HepG2 (cell line): ENCODE measurements at regions not wholly inside any gene's neighbourhood (a gene's known extent, or its start where the extent isn't known, plus 50 kb on each side); places are given as distances from the start of the nearest gene placed in this dataset.
A peak's percentile ranks its signal among the peaks of the same experiment; 100 is the strongest.

ENCODE experiments used
- ATAC-seq: fragments of 200-7000 bp; cut with Tn5 transposase; 3 replicates; pipeline ENCODE4 v1.9.1; 2020; ENCODE audit warnings: mild to moderate bottlenecking, moderate library complexity
- BruUV-seq: library from RNA; stranded (reverse); fragments of 400-500 nt; replicated peaks from 2 replicates; lab custom pipeline; 2021; lab: Mats Ljungman, UMichigan
- CTCF ChIA-PET: fragments of 300-600 bp; formaldehyde crosslinking; extraction: SDS; loops from one replicate; lab custom pipeline; 2021; ENCODE audit warnings: low total read pairs, inconsistent platforms, low intra/inter-chr PET ratio; lab: Yijun Ruan, JAX
- POLR2A ChIA-PET: fragments of 350-600 bp; sonication (Branson Sonifier 250); formaldehyde crosslinking; loops from one replicate; lab custom pipeline; 2020; ENCODE audit warnings: antibody characterized with exemption, inconsistent platforms; lab: Yijun Ruan, JAX
- DNase-seq: peaks from one replicate; pipeline ENCODE4 v3.0.0-alpha.2; 2015; ENCODE audit warnings: low spot score
- FAIRE-seq: peaks from 3 replicates; lab custom pipeline; 2011; peaks lifted over from hg19 to GRCh38; lab: Jason Lieb, UNC
- H2AFZ ChIP-seq: one replicate; pipeline ENCODE4 v1.6.1; 2011; ENCODE audit warnings: low read length, inconsistent platforms
- H3K27ac ChIP-seq: fragments of 300-600 bp; 3 replicates; pipeline ENCODE4 v1.8.0; 2011; ENCODE audit warnings: mixed run types, mild to moderate bottlenecking, mixed read lengths, low read length, inconsistent platforms; ENCODE audit not compliant: insufficient read depth; ENCODE audit errors: extremely low read length
- H3K27me3 ChIP-seq, 2 experiments: fragments of 200-600 bp in 1 of 2; 2 replicates in 1 of 2; 3 replicates in 1 of 2; pipeline versions ENCODE4 v1.6.0 to v1.8.0; 2011; ENCODE audit warnings: low read length in 2 of 2, mild to moderate bottlenecking in 2 of 2, moderate library complexity in 2 of 2, inconsistent platforms in 1 of 2; ENCODE audit not compliant: insufficient read depth in 2 of 2, control insufficient read depth in 1 of 2
- H3K36me3 ChIP-seq, 2 experiments: fragments of 200-600 bp in 1 of 2; replicated peaks in 1 of 2; 2 replicates in 1 of 2; 3 replicates in 1 of 2; pipeline versions ENCODE4 v1.5.1 to v1.8.0; 2011; ENCODE audit warnings: low read length in 2 of 2, inconsistent platforms in 1 of 2; ENCODE audit not compliant: insufficient read depth in 2 of 2, control insufficient read depth in 1 of 2
- H3K4me1 ChIP-seq: 2 replicates; pipeline ENCODE4 v1.5.1; 2012; ENCODE audit warnings: low read length, inconsistent platforms; ENCODE audit not compliant: insufficient read depth
- H3K4me2 ChIP-seq: 2 replicates; pipeline ENCODE4 v1.6.0; 2011; ENCODE audit warnings: low read depth, low read length, inconsistent platforms
- H3K4me3 ChIP-seq, 3 experiments: fragments of 200-600 bp in 1 of 3; sonication (generic), shearing (Covaris generic) in 1 of 3; replicated peaks in 1 of 3; 2 replicates each; pipeline ENCODE4 v1.5.1; 2011 to 2016; ENCODE audit warnings: low read length in 3 of 3, inconsistent platforms in 2 of 3, low read depth in 2 of 3, mild to moderate bottlenecking in 2 of 3, control low read depth in 1 of 3, mixed read lengths in 1 of 3; ENCODE audit not compliant: insufficient read depth in 1 of 3
- H3K79me2 ChIP-seq: one replicate; pipeline ENCODE4 v1.6.1; 2011; ENCODE audit warnings: low read length, inconsistent platforms; ENCODE audit not compliant: insufficient read depth
- H3K9ac ChIP-seq: 2 replicates; pipeline ENCODE4 v1.6.0; 2011; ENCODE audit warnings: mild to moderate bottlenecking, low read depth, low read length, inconsistent platforms; ENCODE audit not compliant: insufficient read depth
- H3K9me3 ChIP-seq: 2 replicates; pipeline ENCODE4 v1.5.1; 2012; ENCODE audit warnings: mild to moderate bottlenecking, low read length
- H4K20me1 ChIP-seq: 2 replicates; pipeline ENCODE4 v1.6.0; 2011; ENCODE audit warnings: inconsistent platforms, mild to moderate bottlenecking, low read length, moderate library complexity; ENCODE audit not compliant: insufficient read depth
- ATF7 ChIP-seq, 2 experiments: fragments of 450-650 bp in 1 of 2; sonication (generic) in 1 of 2; formaldehyde crosslinking in 1 of 2; IDR thresholded peaks; 2 replicates each; pipeline versions ENCODE4 v1.4.0 to v1.6.1; 2016 to 2020; ENCODE audit warnings: antibody characterized with exemption in 1 of 2, mild to moderate bottlenecking in 1 of 2, missing genetic modification reagents in 1 of 2
- JUN ChIP-seq: sonication (generic); formaldehyde crosslinking; IDR thresholded peaks from 2 replicates; pipeline ENCODE4 v1.4.0; 2020; ENCODE audit warnings: mild to moderate bottlenecking, missing genetic modification reagents
- KAT7 ChIP-seq: IDR thresholded peaks from 2 replicates; pipeline ENCODE4 v1.6.1; 2018; ENCODE audit warnings: borderline replicate concordance, missing compliant biosample characterization
- KAT8 ChIP-seq: IDR thresholded peaks from 2 replicates; pipeline ENCODE4 v1.6.1; 2016; ENCODE audit warnings: missing genetic modification reagents, missing compliant biosample characterization
- NKX3-1 ChIP-seq: sonication (generic); formaldehyde crosslinking; IDR thresholded peaks from 2 replicates; pipeline ENCODE4 v1.5.0; 2020; ENCODE audit warnings: missing genetic modification reagents
- NR2F2 ChIP-seq: IDR thresholded peaks from 2 replicates; pipeline ENCODE4 v1.6.1; 2012; ENCODE audit warnings: low read depth, inconsistent platforms, borderline replicate concordance
- SRY ChIP-seq: sonication (generic); formaldehyde crosslinking; IDR thresholded peaks from 2 replicates; pipeline ENCODE4 v1.8.0; 2022; ENCODE audit warnings: mild to moderate bottlenecking, missing genetic modification reagents
- ZFP82 ChIP-seq: sonication (generic); formaldehyde crosslinking; IDR thresholded peaks from 2 replicates; pipeline ENCODE4 v1.5.1; 2020; ENCODE audit warnings: mild to moderate bottlenecking, missing genetic modification reagents, borderline replicate concordance
- ZFX ChIP-seq: sonication (generic); formaldehyde crosslinking; IDR thresholded peaks from 2 replicates; pipeline ENCODE4 v1.4.0; 2020; ENCODE audit warnings: mild to moderate bottlenecking, low read depth, missing genetic modification reagents, moderate library complexity
- ZNF160 ChIP-seq: sonication (generic); formaldehyde crosslinking; IDR thresholded peaks from 2 replicates; pipeline ENCODE4 v1.8.0; 2022; ENCODE audit warnings: mild to moderate bottlenecking, inconsistent platforms, missing genetic modification reagents
- ZNF468 ChIP-seq: sonication (generic); formaldehyde crosslinking; IDR thresholded peaks from 2 replicates; pipeline ENCODE4 v1.8.0; 2022; ENCODE audit warnings: mild to moderate bottlenecking, moderate library complexity, missing genetic modification reagents
- ZNF496 ChIP-seq: sonication (generic); formaldehyde crosslinking; IDR thresholded peaks from 2 replicates; pipeline ENCODE4 v1.8.1; 2023; ENCODE audit warnings: mild to moderate bottlenecking, moderate library complexity, missing genetic modification reagents; ENCODE audit not compliant: insufficient replicate concordance
- ZSCAN12 ChIP-seq: sonication (generic); formaldehyde crosslinking; IDR thresholded peaks from 2 replicates; pipeline ENCODE4 v1.9.0; 2021; ENCODE audit warnings: mild to moderate bottlenecking, missing genetic modification reagents
- WGBS: methylation state at CpG from one replicate; pipeline ENCODE4 v1.1.6; 2017; ENCODE audit warnings: low lambda C conversion rate; 5-methylcytosine and 5-hydroxymethylcytosine counted together
- in situ Hi-C: cut with HindIII; loops from 2 replicates; pipeline ENCODE4 v1.10.0; 2017; ENCODE audit warnings: low pct_unique_long_range_greater_than_20kb; ENCODE audit not compliant: extremely low pct_ligation_motif_present
- intact Hi-C: fragments of 100-400 bp; cut with micrococcal nuclease; formaldehyde crosslinking; loops from one replicate; pipeline ENCODE4 v1.10.0; 2022; ENCODE audit not compliant: unreplicated experiment
- TF ChIP-seq, protein P1 (sequence below): sonication (generic); formaldehyde crosslinking; IDR thresholded peaks from 2 replicates; pipeline ENCODE4 v1.5.0; 2020; ENCODE audit warnings: missing genetic modification reagents

DNA sequence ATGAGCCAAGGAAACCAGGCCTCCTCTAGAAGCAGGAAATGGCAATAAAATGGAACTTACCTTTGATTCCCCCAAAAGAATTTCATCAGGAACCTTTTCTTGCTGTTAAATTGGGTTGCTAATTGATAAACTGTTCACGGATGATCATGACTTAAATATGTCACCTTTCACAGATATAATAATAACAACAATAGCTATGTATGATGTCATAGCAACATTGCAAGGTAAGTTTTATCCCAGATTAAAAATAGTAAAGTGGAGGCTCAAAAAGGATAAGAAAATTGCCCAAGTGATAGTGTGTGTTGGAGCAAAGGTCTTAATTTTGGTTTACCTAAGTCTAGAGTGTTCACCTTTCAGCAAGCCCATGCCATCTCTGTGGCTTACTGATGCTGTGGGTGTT lies 357.6 kb upstream of the CELF2 start:
- BruUV-seq, result no TSS peak

DNA sequence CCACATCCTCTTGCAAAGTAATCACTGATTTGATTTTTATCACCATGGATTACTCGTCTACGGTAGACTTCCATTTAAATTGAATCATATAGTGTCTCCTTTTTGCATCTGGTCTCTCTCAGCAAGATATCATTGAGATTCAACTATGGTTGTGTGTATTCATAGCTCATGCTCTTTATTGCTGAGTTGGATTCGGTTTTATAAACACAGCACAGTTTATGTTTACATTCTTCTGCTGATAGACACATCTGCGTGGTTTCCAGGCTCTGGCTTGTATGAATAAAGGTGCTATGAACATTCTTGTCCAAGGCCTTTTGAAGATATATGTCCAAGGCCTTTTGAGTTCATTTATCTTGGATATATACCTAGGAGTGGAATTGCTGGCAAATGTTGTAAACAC lies 356.5 kb upstream of the CELF2 start:
- no TSS peak for BruUV-seq
- DNase-seq (no peak), ATAC-seq (no peak), FAIRE-seq (no peak)
- in situ Hi-C loops (no loop called here), intact Hi-C loops (no loop called here)
- Histone ChIP-seq H3K27me3 (no peaks in the 10 kb centered on the region; a peak in 1 of 5 replicates), H3K36me3 (no peaks in the 10 kb centered on the region), H3K4me2 (no peak overlapping the region), H4K20me1 (no peaks in the 10 kb centered on the region), H3K79me2 (no peaks in the 10 kb centered on the region), H2AFZ (no peak overlapping the region), H3K4me1 (no peaks in the 10 kb centered on the region), H3K27ac (no peak overlapping the region), H3K9ac (no peak overlapping the region), H3K4me3 (no peak overlapping the region), H3K9me3 (peaks cover 65% of the 10 kb centered on the region)
- ChIA-PET CTCF (no interaction called here), POLR2A (no interaction called here)
- WGBS, result 3% methylated on average over 4 of the region's 4 CpGs
- TF ChIP-seq ZFX (CRISPR knock-in tag) (no peak), ZFP82 (no peak), SRY (CRISPR knock-in tag) (no peak), ZNF496 (no peak), KAT7 (CRISPR knock-in tag) (no peak), ZSCAN12 (CRISPR knock-in tag) (no peak), JUN (CRISPR knock-in tag) (no peak), ZNF468 (CRISPR knock-in tag) (no peak), NKX3-1 (no peak), KAT8 (CRISPR knock-in tag) (no peak), ZNF160 (CRISPR knock-in tag) (no peak)

More for the DNA sequence above, 357.6 kb upstream of the CELF2 start:
- in situ Hi-C loops (no loop called here), intact Hi-C loops (no loop called here)
- TF ChIP-seq NR2F2 (no peak), ATF7 (IDR thresholded peaks at IDR 0.05) (peak; percentile 56), ATF7 (CRISPR knock-in tag; IDR thresholded peaks at IDR 0.05) (no peak)
- TF ChIP-seq, protein P1, sequence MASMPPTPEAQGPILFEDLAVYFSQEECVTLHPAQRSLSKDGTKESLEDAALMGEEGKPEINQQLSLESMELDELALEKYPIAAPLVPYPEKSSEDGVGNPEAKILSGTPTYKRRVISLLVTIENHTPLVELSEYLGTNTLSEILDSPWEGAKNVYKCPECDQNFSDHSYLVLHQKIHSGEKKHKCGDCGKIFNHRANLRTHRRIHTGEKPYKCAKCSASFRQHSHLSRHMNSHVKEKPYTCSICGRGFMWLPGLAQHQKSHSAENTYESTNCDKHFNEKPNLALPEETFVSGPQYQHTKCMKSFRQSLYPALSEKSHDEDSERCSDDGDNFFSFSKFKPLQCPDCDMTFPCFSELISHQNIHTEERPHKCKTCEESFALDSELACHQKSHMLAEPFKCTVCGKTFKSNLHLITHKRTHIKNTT (CRISPR knock-in tag), result no peak
- Histone ChIP-seq H3K4me2 (no peak overlapping the region), H3K4me3 (no peak overlapping the region), H3K27me3 (no peaks in the 10 kb centered on the region; a peak in 1 of 5 replicates), H3K4me1 (no peaks in the 10 kb centered on the region), H3K9ac (no peak overlapping the region), H3K9me3 (peaks cover 57% of the 10 kb centered on the region), H3K27ac (no peak overlapping the region), H2AFZ (no peak overlapping the region), H3K79me2 (no peaks in the 10 kb centered on the region), H4K20me1 (no peaks in the 10 kb centered on the region), H3K36me3 (no peaks in the 10 kb centered on the region)
- ChIA-PET CTCF (no interaction called here), POLR2A (no interaction called here)
- no peak for ATAC-seq
- WGBS, result 65% methylated on average over 1 of the region's 1 CpG
- no peak for FAIRE-seq
- DNase-seq, result no peak
